ENCODE measurements at regions not wholly inside any gene's neighbourhood (a gene's known extent, or its start where the extent isn't known, plus 50 kb on each side); places are given as distances from the start of the nearest gene placed in this dataset.

- no peak for DNase-seq (ENCODE audit: low read depth, low spot score)
Measured at GRCh38 chr6:169044381-169045230, 209.0 kb downstream of the THBS2 start.

GRCh38 chr6:169042061-169042460, 211.6 kb downstream of the THBS2 start:
- in situ Hi-C loops (cut with HindIII; ENCODE audit: low pct_unique_long_range_greater_than_20kb, low sequenced_read_pairs) = no loop called here
- DNase-seq (ENCODE audit: low read depth, low spot score) = no peak

More at GRCh38 chr6:169044381-169045230, 209.0 kb downstream of the THBS2 start:
- in situ Hi-C loops (cut with HindIII; ENCODE audit: low pct_unique_long_range_greater_than_20kb, low sequenced_read_pairs) = no loop called here

- in situ Hi-C loops (cut with HindIII; ENCODE audit: low pct_unique_long_range_greater_than_20kb, low sequenced_read_pairs) = no loop called here
Measured at GRCh38 chr6:169041078-169041477, 212.6 kb downstream of the THBS2 start.

DNA sequence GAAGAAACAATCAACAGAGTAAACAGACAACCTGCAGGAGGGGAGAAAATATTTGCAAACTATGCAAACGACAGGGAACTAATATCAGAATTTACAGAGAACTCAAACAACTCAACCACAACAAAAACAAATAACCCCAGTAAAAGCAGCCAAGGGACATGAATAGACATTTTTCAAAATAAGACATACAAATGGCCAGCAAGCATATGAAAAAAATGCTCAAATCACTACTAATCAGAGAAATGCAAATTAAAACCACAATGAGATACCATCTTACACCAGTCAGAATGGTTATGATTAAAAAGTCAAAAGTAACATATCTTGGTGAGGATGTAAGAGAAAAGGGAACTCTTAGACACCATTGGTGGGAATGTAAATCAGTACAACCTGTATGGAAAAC, 215.0 kb downstream of the THBS2 start:
- in situ Hi-C loops (cut with HindIII; ENCODE audit: low pct_unique_long_range_greater_than_20kb, low sequenced_read_pairs) = no loop called here

More at GRCh38 chr6:169041078-169041477, 212.6 kb downstream of the THBS2 start:
- DNase-seq (ENCODE audit: low read depth, low spot score) = no peak

GRCh38 chr6:169035385-169036240, 218.0 kb downstream of the THBS2 start:
- no peak for DNase-seq (ENCODE audit: low read depth, low spot score)
- in situ Hi-C loops (cut with HindIII; ENCODE audit: low pct_unique_long_range_greater_than_20kb, low sequenced_read_pairs) = no loop called here

More for the DNA sequence above, 215.0 kb downstream of the THBS2 start:
- DNase-seq (ENCODE audit: low read depth, low spot score) = no peak

DNA sequence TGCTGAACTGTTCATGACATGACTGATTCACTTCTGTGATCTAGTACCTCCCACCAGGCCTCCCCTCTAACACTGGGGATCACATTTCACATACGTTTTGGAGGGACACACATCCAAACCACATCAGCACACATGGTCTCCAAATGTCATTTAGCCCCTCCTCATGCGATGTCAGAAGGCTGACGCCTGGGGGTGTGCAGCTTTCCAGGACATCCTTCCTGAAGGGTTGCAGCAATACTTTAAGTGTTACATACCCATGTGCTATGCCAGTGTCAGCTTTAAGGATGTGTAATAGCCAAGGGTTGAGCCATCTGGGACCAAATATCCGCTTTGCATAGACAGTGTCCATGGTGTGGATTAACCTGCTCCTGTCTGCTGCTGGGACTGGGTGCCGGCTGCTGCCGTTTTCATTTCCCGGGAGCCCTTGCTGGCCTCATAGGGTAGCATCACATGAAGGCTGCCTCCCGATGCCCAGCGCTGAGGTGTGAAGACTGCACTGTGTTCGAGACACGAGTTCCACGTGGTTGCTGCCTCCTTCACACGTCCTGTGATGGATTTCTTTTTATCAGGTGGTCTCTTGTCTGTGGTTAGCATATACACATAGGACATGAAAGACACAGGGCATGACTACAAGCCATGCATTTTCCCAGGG, 219.0 kb downstream of the THBS2 start:
- in situ Hi-C loops (cut with HindIII; ENCODE audit: low pct_unique_long_range_greater_than_20kb, low sequenced_read_pairs) = no loop called here
- no peak for DNase-seq (ENCODE audit: low read depth, low spot score)

- DNase-seq (ENCODE audit: low read depth, low spot score) = no peak
- in situ Hi-C loops (cut with HindIII; ENCODE audit: low pct_unique_long_range_greater_than_20kb, low sequenced_read_pairs) = no loop called here
Measured at GRCh38 chr6:169029861-169030260, 223.8 kb downstream of the THBS2 start.

- in situ Hi-C loops (cut with HindIII; ENCODE audit: low pct_unique_long_range_greater_than_20kb, low sequenced_read_pairs) = no loop called here
- DNase-seq (ENCODE audit: low read depth, low spot score) = no peak
Measured at GRCh38 chr6:169028343-169028742, 225.3 kb downstream of the THBS2 start.

- no peak for DNase-seq (ENCODE audit: low read depth, low spot score)
- in situ Hi-C loops (cut with HindIII; ENCODE audit: low pct_unique_long_range_greater_than_20kb, low sequenced_read_pairs) = no loop called here
Measured at GRCh38 chr6:169026175-169026574, 227.5 kb downstream of the THBS2 start.

- DNase-seq (ENCODE audit: low read depth, low spot score) = no peak
- in situ Hi-C loops (cut with HindIII; ENCODE audit: low pct_unique_long_range_greater_than_20kb, low sequenced_read_pairs) = no loop called here
Measured at GRCh38 chr6:169024047-169024660, 229.5 kb downstream of the THBS2 start.

DNA sequence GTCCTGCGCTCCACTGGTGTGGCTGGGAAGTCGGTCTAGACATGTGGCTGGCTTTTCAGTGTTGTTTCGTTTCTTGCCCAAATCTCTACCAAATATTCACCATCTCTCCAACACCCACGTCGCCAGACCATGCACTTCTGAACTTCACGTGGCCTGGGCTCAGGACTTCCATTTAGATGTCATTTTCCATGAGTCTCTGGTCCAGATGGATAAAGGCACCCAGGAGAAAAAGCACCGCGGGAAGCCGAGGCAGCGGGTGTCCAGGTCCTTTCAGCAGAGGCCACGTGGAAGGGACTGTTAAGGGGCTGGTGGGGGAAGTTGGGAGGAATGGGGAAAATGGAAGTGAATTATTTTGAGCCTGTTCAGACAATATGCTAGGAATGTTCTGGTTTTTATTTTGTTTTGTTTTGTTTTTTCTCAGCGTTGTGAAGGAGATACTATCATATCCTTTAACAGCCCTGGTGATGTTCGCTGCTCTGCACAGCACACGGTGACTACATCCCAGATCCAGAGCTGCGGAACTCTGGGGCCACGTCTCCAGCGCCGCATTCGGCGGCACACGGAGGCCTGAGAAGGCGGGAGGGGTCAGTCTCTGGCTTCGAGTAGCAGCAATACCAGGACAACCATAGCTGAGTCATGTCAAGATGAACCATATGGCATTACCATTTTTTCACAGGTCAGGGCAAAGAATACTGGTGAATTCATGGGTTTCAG, 230.3 kb downstream of the THBS2 start:
- in situ Hi-C loops (cut with HindIII; ENCODE audit: low pct_unique_long_range_greater_than_20kb, low sequenced_read_pairs) = no loop called here
- no peak for DNase-seq (ENCODE audit: low read depth, low spot score)

GRCh38 chr6:169022079-169022478, 231.6 kb downstream of the THBS2 start:
- no peak for DNase-seq (ENCODE audit: low read depth, low spot score)
- in situ Hi-C loops (cut with HindIII; ENCODE audit: low pct_unique_long_range_greater_than_20kb, low sequenced_read_pairs) = no loop called here

- DNase-seq (ENCODE audit: low read depth, low spot score) = no peak
- in situ Hi-C loops (cut with HindIII; ENCODE audit: low pct_unique_long_range_greater_than_20kb, low sequenced_read_pairs) = no loop called here
Measured at GRCh38 chr6:169020821-169021220, 232.8 kb downstream of the THBS2 start.

DNA sequence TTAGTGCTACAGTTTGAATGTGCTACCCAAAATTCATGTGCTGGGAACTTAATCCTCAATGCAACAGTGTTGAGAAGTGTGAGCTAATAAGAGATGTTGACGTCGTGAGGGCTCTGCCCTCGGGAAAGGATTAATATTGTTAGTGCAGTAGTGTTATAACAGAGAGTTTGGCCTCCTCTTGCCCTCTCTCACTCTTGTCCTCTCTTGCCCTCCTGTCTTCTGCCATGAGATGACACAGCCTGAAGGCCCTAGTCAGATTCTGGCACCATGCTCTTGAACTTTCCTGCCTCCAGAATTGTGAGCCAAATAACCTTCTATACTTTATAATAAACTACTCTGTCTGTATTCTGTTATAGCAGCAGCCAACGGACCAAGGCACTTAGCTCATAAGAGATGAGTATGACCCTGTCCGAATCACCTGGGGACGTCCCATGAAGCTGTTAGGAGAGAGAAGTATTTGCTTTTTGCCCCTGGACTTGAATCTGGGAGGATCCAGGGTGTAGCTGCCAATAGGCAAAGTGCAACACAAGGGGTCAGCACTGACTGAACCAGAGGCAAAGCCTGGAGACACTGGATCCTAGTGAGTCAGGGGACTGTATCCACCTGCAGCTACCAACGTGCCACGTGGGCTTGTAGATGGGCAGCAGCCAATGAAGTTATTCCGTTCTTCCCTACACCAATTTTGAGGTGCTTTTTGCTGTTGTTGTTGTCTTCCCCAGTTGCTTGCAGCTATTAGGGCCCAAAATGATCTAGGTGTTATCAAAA, 233.7 kb downstream of the THBS2 start:
- DNase-seq (ENCODE audit: low read depth, low spot score) = peak; percentile 40
- in situ Hi-C loops (cut with HindIII; ENCODE audit: low pct_unique_long_range_greater_than_20kb, low sequenced_read_pairs) = no loop called here

GRCh38 chr6:169019111-169019510, 234.5 kb downstream of the THBS2 start:
- in situ Hi-C loops (cut with HindIII; ENCODE audit: low pct_unique_long_range_greater_than_20kb, low sequenced_read_pairs) = no loop called here
- no peak for DNase-seq (ENCODE audit: low read depth, low spot score)

DNA sequence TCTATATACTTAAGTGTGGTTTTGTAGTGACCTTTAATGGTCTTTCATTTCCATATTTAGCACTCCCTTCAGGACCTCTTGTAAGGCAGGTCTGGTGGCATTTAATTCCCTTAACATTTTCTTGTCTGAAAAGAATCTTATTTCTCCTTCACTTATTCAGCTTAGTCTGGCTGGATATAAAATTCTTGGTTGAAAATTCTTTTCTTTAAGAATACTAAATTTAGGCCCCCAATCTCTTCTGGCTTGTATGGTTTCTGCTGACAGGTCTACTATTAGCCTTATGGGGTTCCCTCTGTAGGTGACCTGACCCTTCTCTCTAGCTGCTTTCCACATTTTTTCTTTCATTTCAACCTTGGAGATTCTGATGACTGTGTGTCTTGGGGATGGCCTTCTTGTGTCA, 236.9 kb downstream of the THBS2 start:
- in situ Hi-C loops (cut with HindIII; ENCODE audit: low pct_unique_long_range_greater_than_20kb, low sequenced_read_pairs) = no loop called here
- DNase-seq (ENCODE audit: low read depth, low spot score) = no peak

Data from SK-MEL-5 (cell line).